HG02798 (cell line): ENCODE measurements at regions not wholly inside any gene's neighbourhood (a gene's known extent, or its start where the extent isn't known, plus 50 kb on each side); places are given as distances from the start of the nearest gene placed in this dataset.

Experiments used
- ATAC-seq: cut with Tn5 transposase; IDR thresholded peaks from one replicate; pipeline ENCODE4 v1.9.1; 2021; ENCODE audit warnings: mild to moderate bottlenecking; ENCODE audit not compliant: unreplicated experiment, poor library complexity

GRCh38 chr3:104472221-104472620, 894.5 kb upstream of the ALCAM start:
- no peak for ATAC-seq

GRCh38 chr3:104474011-104474410, 892.7 kb upstream of the ALCAM start:
- ATAC-seq, result no peak

GRCh38 chr3:104503022-104503421, 863.7 kb upstream of the ALCAM start:
- no peak for ATAC-seq

- ATAC-seq, result no peak
Observed at GRCh38 chr3:104510131-104510849, 856.4 kb upstream of the ALCAM start.

- ATAC-seq, result peak; percentile 30
Observed at GRCh38 chr3:104514371-104514770, 852.3 kb upstream of the ALCAM start.

- peak; percentile 35 for ATAC-seq
Observed at GRCh38 chr3:104514776-104515175, 851.9 kb upstream of the ALCAM start.

GRCh38 chr3:104519068-104519467, 847.6 kb upstream of the ALCAM start:
- peak; percentile 30 for ATAC-seq

GRCh38 chr3:104519468-104520227, 847.1 kb upstream of the ALCAM start:
- no peak for ATAC-seq

GRCh38 chr3:104520228-104520655, 846.5 kb upstream of the ALCAM start:
- peak; percentile 46 for ATAC-seq

GRCh38 chr3:104521606-104522336, 844.9 kb upstream of the ALCAM start:
- ATAC-seq, result peak; percentile 55

- peak; percentile 29 for ATAC-seq
Observed at GRCh38 chr3:104523136-104523535, 843.6 kb upstream of the ALCAM start.

- peak; percentile 83 for ATAC-seq
Observed at GRCh38 chr3:104526901-104527401, 839.8 kb upstream of the ALCAM start.

- ATAC-seq, result no peak
Observed at GRCh38 chr3:104530934-104531333, 835.8 kb upstream of the ALCAM start.

- no peak for ATAC-seq
Observed at GRCh38 chr3:104536715-104537114, 830.0 kb upstream of the ALCAM start.

- no peak for ATAC-seq
Observed at GRCh38 chr3:104537323-104537722, 829.4 kb upstream of the ALCAM start.

- ATAC-seq, result no peak
Observed at GRCh38 chr3:104546301-104546700, 820.4 kb upstream of the ALCAM start.

GRCh38 chr3:104547031-104547430, 819.7 kb upstream of the ALCAM start:
- no peak for ATAC-seq

GRCh38 chr3:104548401-104548800, 818.3 kb upstream of the ALCAM start:
- no peak for ATAC-seq

- no peak for ATAC-seq
Observed at GRCh38 chr3:104549099-104549714, 817.5 kb upstream of the ALCAM start.

GRCh38 chr3:104553121-104553520, 813.6 kb upstream of the ALCAM start:
- no peak for ATAC-seq
